ENCODE measurements at regions not wholly inside any gene's neighbourhood (a gene's known extent, or its start where the extent isn't known, plus 50 kb on each side); places are given as distances from the start of the nearest gene placed in this dataset.

DNA sequence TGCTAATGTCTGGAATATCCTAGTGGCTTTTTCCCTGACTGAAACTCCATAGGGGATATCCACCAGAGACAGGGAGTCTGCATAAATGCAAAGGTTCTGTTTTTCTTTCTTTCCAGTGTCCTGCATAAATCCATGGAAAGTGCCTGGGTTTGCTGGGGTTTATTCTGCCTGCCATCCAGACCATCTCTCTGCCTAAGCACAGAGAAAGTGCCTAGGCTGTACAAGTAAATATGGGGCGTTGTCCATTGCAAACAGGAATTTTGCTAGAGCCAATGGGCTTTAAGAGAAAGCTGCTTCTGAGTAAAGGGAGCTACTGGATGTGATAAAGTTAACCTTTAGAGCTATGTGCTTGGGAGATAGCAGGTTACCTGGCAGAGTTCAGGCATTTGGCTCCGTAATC, 407.5 kb downstream of the AGTPBP1 start:
- no peaks in the 10 kb centered on the region for H3K4me1 Mint-ChIP-seq
- DNase-seq, result no peak
- no peak overlapping the region for H2AFZ ChIP-seq (ENCODE audit: insufficient read depth, low read depth, low read length, poor library complexity, severe bottlenecking)
- H3K27me3 ChIP-seq (replicated peaks in 1 of 4; ENCODE audit: control extremely low read depth in 1 of 4, control insufficient read depth in 3 of 4, insufficient read depth in 4 of 4, low read length in 3 of 4), result no peaks in the 10 kb centered on the region
- no peak for TF ChIP-seq CTCF (IDR thresholded peaks at IDR 0.05)
- no peak for TF ChIP-seq EZH2 (IDR thresholded peaks at IDR 0.05; ENCODE audit: borderline replicate concordance, insufficient read depth, low read depth, low read length, poor library complexity, severe bottlenecking)
- H3K79me2 ChIP-seq (ENCODE audit: control insufficient read depth, insufficient read depth, low read length), result no peaks in the 10 kb centered on the region
- no peaks in the 10 kb centered on the region for H3K36me3 ChIP-seq (replicated peaks in 1 of 2; ENCODE audit: control extremely low read depth in 1 of 2, control insufficient read depth in 1 of 2, extremely low read depth in 1 of 2, insufficient read depth in 2 of 2, low read length in 1 of 2)
- H3K27me3 Mint-ChIP-seq, result no peaks in the 10 kb centered on the region
- no peak for ATAC-seq (ENCODE audit: low read depth)
- H4K20me1 ChIP-seq (ENCODE audit: control insufficient read depth, insufficient read depth, low read length, poor library complexity, severe bottlenecking), result no peaks in the 10 kb centered on the region
- H3K4me1 ChIP-seq (ENCODE audit: control insufficient read depth in 2 of 2, insufficient read depth in 2 of 2, low read length in 2 of 2), result no peaks in the 10 kb centered on the region
- intact Hi-C loops (cut with micrococcal nuclease), result no loop called here
- H3K27ac Mint-ChIP-seq, result no peak overlapping the region
- H3K9me3 Mint-ChIP-seq (ENCODE audit: insufficient read depth), result no peaks in the 10 kb centered on the region
- no peak overlapping the region for H3K4me3 Mint-ChIP-seq
- no peak overlapping the region for H3K27ac ChIP-seq (ENCODE audit: low read length in 2 of 2)
- ChIA-PET CTCF (no interaction called here), POLR2A (no interaction called here)
- H3K4me2 ChIP-seq (replicated peaks; ENCODE audit: low read depth, low read length, poor library complexity, severe bottlenecking), result no peak overlapping the region
- no peaks in the 10 kb centered on the region for H3K9me3 ChIP-seq (ENCODE audit: control extremely low read depth in 1 of 3, control insufficient read depth in 2 of 3, insufficient read depth in 1 of 3, low read length in 2 of 3)
- H3K4me3 ChIP-seq (ENCODE audit: control extremely low read depth in 1 of 5, extremely low read depth in 1 of 5, insufficient read depth in 1 of 5, low read depth in 2 of 5, low read length in 4 of 5), result no peak overlapping the region
- WGBS (ENCODE audit: insufficient coverage), result 75% methylated on average over 1 of the region's 2 CpGs
- no peak overlapping the region for H3K9ac ChIP-seq (ENCODE audit: low read length)

DNA sequence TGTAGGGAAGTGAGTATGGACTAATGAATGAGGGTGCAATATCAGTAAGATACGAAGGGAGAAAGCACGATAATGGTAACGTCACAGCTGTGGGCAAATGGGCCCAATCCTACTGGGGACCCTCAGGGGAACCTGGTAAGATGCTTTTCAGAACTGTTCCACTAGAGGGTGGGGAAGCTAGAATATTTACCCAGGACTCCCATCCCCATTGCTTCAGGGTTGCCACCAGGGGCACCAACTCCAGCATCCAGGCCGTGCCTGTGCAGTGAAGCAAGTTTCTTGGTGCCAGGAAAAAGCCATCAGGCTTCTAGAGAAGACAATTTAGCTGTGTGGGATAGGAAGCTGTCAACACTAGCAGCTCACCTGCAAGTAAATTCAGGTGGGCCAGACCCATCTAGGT, 409.3 kb downstream of the AGTPBP1 start:
- Mint-ChIP-seq H3K4me3 (no peak overlapping the region), H3K9me3 (ENCODE audit: insufficient read depth) (no peaks in the 10 kb centered on the region), H3K27ac (no peak overlapping the region), H3K27me3 (no peaks in the 10 kb centered on the region), H3K4me1 (no peaks in the 10 kb centered on the region)
- Histone ChIP-seq H3K9ac (ENCODE audit: low read length) (no peak overlapping the region), H2AFZ (ENCODE audit: insufficient read depth, low read depth, low read length, poor library complexity, severe bottlenecking) (no peak overlapping the region), H3K4me2 (replicated peaks; ENCODE audit: low read depth, low read length, poor library complexity, severe bottlenecking) (no peak overlapping the region), H3K4me1 (ENCODE audit: control insufficient read depth in 2 of 2, insufficient read depth in 2 of 2, low read length in 2 of 2) (no peaks in the 10 kb centered on the region), H3K27ac (ENCODE audit: low read length in 2 of 2) (no peak overlapping the region), H3K36me3 (replicated peaks in 1 of 2; ENCODE audit: control extremely low read depth in 1 of 2, control insufficient read depth in 1 of 2, extremely low read depth in 1 of 2, insufficient read depth in 2 of 2, low read length in 1 of 2) (no peaks in the 10 kb centered on the region), H3K79me2 (ENCODE audit: control insufficient read depth, insufficient read depth, low read length) (no peaks in the 10 kb centered on the region), H3K27me3 (replicated peaks in 1 of 4; ENCODE audit: control extremely low read depth in 1 of 4, control insufficient read depth in 3 of 4, insufficient read depth in 4 of 4, low read length in 3 of 4) (no peaks in the 10 kb centered on the region), H4K20me1 (ENCODE audit: control insufficient read depth, insufficient read depth, low read length, poor library complexity, severe bottlenecking) (no peaks in the 10 kb centered on the region), H3K4me3 (ENCODE audit: control extremely low read depth in 1 of 5, extremely low read depth in 1 of 5, insufficient read depth in 1 of 5, low read depth in 2 of 5, low read length in 4 of 5) (no peak overlapping the region), H3K9me3 (ENCODE audit: control extremely low read depth in 1 of 3, control insufficient read depth in 2 of 3, insufficient read depth in 1 of 3, low read length in 2 of 3) (no peaks in the 10 kb centered on the region)
- 93% methylated on average over 3 of the region's 4 CpGs for WGBS (ENCODE audit: insufficient coverage)
- ATAC-seq (ENCODE audit: low read depth) (no peak), DNase-seq (no peak)
- intact Hi-C loops (cut with micrococcal nuclease), result no loop called here
- TF ChIP-seq EZH2 (IDR thresholded peaks at IDR 0.05; ENCODE audit: borderline replicate concordance, insufficient read depth, low read depth, low read length, poor library complexity, severe bottlenecking), result no peak
- ChIA-PET POLR2A (no interaction called here), CTCF (interaction anchor here (0.9 kb wide), 1 partner anchor 277 kb away, joined by 3 read pairs; no protein-coding TSS in a partner anchor)

Data from B cell (primary cell).